Posterior cingulate gyrus (tissue), 11 donors: ENCODE measurements at regions not wholly inside any gene's neighbourhood (a gene's known extent, or its start where the extent isn't known, plus 50 kb on each side); places are given as distances from the start of the nearest gene placed in this dataset.

Experiments used
- DNase-seq, 10 donors: peaks; one replicate each; pipeline versions ENCODE4 v3.0.0 to v3.0.0-alpha.2; 2020 to 2021; ENCODE audit warnings: mixed read lengths in 3 of 10
- intact Hi-C: fragments of 100-400 bp; cut with DNase I; formaldehyde crosslinking; loops from one replicate; pipeline ENCODE4 v1.15.1; 2023

- intact Hi-C loops = no loop called here
- DNase-seq = no peak
These were observed 193.4 kb upstream of the FGGY start for GRCh38 chr1:59103457-59103856.

- DNase-seq = no peak
These were observed 192.6 kb upstream of the FGGY start for GRCh38 chr1:59104191-59104760.

GRCh38 chr1:59105548-59106507 is 191.1 kb upstream of the FGGY start:
- intact Hi-C loops = no loop called here
- no peak for DNase-seq

More at GRCh38 chr1:59104191-59104760, 192.6 kb upstream of the FGGY start:
- intact Hi-C loops = no loop called here

GRCh38 chr1:59107516-59107915 is 189.4 kb upstream of the FGGY start:
- DNase-seq = peak in 9 of 10 donors; percentile 12 to 90 (median 35)

GRCh38 chr1:59107916-59108315 is 189.0 kb upstream of the FGGY start:
- no peak for DNase-seq
- intact Hi-C loops = no loop called here

More at GRCh38 chr1:59107516-59107915, 189.4 kb upstream of the FGGY start:
- intact Hi-C loops = no loop called here

GRCh38 chr1:59108481-59109317 is 188.2 kb upstream of the FGGY start:
- no peak for DNase-seq
- intact Hi-C loops = no loop called here

- intact Hi-C loops = no loop called here
- no peak for DNase-seq
These were observed 186.6 kb upstream of the FGGY start for GRCh38 chr1:59110271-59110670.

- intact Hi-C loops = no loop called here
- DNase-seq = no peak
These were observed 182.9 kb upstream of the FGGY start for GRCh38 chr1:59113876-59114457.

GRCh38 chr1:59115865-59116264 is 181.0 kb upstream of the FGGY start:
- intact Hi-C loops = no loop called here
- DNase-seq = no peak

GRCh38 chr1:59116920-59117542 is 179.9 kb upstream of the FGGY start:
- DNase-seq = no peak
- intact Hi-C loops = no loop called here

GRCh38 chr1:59122527-59122926 is 174.4 kb upstream of the FGGY start:
- intact Hi-C loops = no loop called here
- no peak for DNase-seq

GRCh38 chr1:59123081-59123681 is 173.7 kb upstream of the FGGY start:
- intact Hi-C loops = no loop called here
- DNase-seq = no peak

- no peak for DNase-seq
- intact Hi-C loops = no loop called here
These were observed 172.7 kb upstream of the FGGY start for GRCh38 chr1:59124166-59124565.

- intact Hi-C loops = no loop called here
- no peak for DNase-seq
These were observed 171.7 kb upstream of the FGGY start for GRCh38 chr1:59125154-59125553.

GRCh38 chr1:59125676-59126320 is 171.1 kb upstream of the FGGY start:
- intact Hi-C loops = no loop called here

GRCh38 chr1:59126366-59126765 is 170.5 kb upstream of the FGGY start:
- intact Hi-C loops = no loop called here
- no peak for DNase-seq

More at GRCh38 chr1:59125676-59126320, 171.1 kb upstream of the FGGY start:
- no peak for DNase-seq

GRCh38 chr1:59128239-59128736 is 168.6 kb upstream of the FGGY start:
- intact Hi-C loops = no loop called here
- DNase-seq = no peak

- intact Hi-C loops = no loop called here
- no peak for DNase-seq
These were observed 168.1 kb upstream of the FGGY start for GRCh38 chr1:59128784-59129227.

- no peak for DNase-seq
- intact Hi-C loops = no loop called here
These were observed 164.6 kb upstream of the FGGY start for GRCh38 chr1:59132295-59132694.
